Esophagus muscularis mucosa (tissue), 4 donors: ENCODE measurements at regions not wholly inside any gene's neighbourhood (a gene's known extent, or its start where the extent isn't known, plus 50 kb on each side); places are given as distances from the start of the nearest gene placed in this dataset.

Experiments used
- DNase-seq: peaks from one replicate; pipeline ENCODE4 v3.0.0-alpha.2; 2017; ENCODE audit errors: extremely low spot score
- H3K27ac ChIP-seq, 4 donors: fragments of 200-600 bp; sonication (generic); replicated peaks in 1 of 4; 1 replicate in 3 of 4; 2 replicates in 1 of 4; pipeline ENCODE4 v1.5.1; 2016 to 2019; ENCODE audit warnings: mild to moderate bottlenecking in 1 of 4
- H3K27me3 ChIP-seq, 4 donors: fragments of 200-600 bp; sonication (generic); one replicate each; pipeline versions ENCODE4 v1.5.1 to v1.6.0; 2016 to 2019
- H3K36me3 ChIP-seq, 4 donors: fragments of 200-600 bp; sonication (generic); one replicate each; pipeline ENCODE4 v1.5.1; 2016 to 2019
- H3K4me1 ChIP-seq, 4 donors: fragments of 200-600 bp; sonication (generic); one replicate each; pipeline ENCODE4 v1.5.1; 2016 to 2019
- H3K4me3 ChIP-seq, 4 donors: fragments of 200-600 bp; sonication (generic); 1 replicate in 2 of 4; 2 replicates in 2 of 4; pipeline ENCODE4 v1.5.1; 2016 to 2019; ENCODE audit warnings: mild to moderate bottlenecking in 4 of 4, moderate library complexity in 1 of 4
- H3K9me3 ChIP-seq, 4 donors: fragments of 200-600 bp; sonication (generic); 1 replicate in 3 of 4; 2 replicates in 1 of 4; pipeline ENCODE4 v1.5.1; 2016 to 2019
- EP300 ChIP-seq: sonication (generic); formaldehyde crosslinking; IDR thresholded peaks from one replicate; pipeline ENCODE4 v1.6.1; 2017; ENCODE audit warnings: antibody characterized with exemption
- POLR2A ChIP-seq: fragments of 450-650 bp; IDR thresholded peaks from one replicate; pipeline ENCODE4 v1.6.1; 2017; ENCODE audit warnings: antibody characterized with exemption, moderate library complexity, mild to moderate bottlenecking, low read depth
- POLR2AphosphoS5 ChIP-seq, 2 donors: sonication (generic); formaldehyde crosslinking; IDR thresholded peaks; one replicate each; pipeline ENCODE4 v1.6.1; 2017; ENCODE audit warnings: antibody characterized with exemption in 2 of 2
- WGBS: methylation state at CpG from one replicate; pipeline ENCODE4 v1.1.5; 2018; 5-methylcytosine and 5-hydroxymethylcytosine counted together
- intact Hi-C: fragments of 100-400 bp; cut with DNase I; formaldehyde crosslinking; loops from one replicate; pipeline ENCODE4 v1.15.1; 2023
- TF ChIP-seq, protein P1 (sequence below), 3 experiments: fragments of 200-600 bp in 2 of 3; fragments of 450-650 bp in 1 of 3; sonication (generic) in 2 of 3; IDR thresholded peaks; one replicate each; pipeline ENCODE4 v1.5.1; 2017 to 2019; ENCODE audit warnings: antibody characterized with exemption in 3 of 3, mild to moderate bottlenecking in 2 of 3, moderate library complexity in 1 of 3

DNA sequence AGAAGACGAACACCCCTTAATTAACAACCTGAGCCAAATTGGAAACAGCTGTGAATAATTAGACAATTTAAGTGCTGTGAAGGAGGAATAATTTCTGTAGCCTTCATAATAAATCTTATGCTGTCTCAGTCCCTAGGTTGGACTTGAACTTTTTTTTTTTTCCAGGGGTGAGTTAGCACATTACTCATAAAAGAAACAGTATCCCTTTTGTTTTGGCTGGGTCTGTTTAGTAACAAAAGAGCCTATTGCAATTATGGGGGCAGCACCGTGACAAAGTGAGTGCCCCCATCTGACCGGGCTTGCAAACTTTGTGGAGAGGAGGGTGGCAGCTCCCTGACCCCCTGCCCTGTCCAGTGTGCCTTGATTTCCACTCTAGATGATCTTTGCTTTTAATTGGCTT, 167.4 kb downstream of the DICER1 start:
- H3K27me3 ChIP-seq, result no peaks in the 10 kb centered on the region
- DNase-seq, result peak; percentile 78
- H3K27ac ChIP-seq, result no peak overlapping the region
- no peaks in the 10 kb centered on the region for H3K4me1 ChIP-seq
- 61% methylated on average over 3 of the region's 3 CpGs for WGBS
- no peaks in the 10 kb centered on the region for H3K36me3 ChIP-seq
- intact Hi-C loops, result no loop called here
- H3K4me3 ChIP-seq, result no peak overlapping the region
- TF ChIP-seq, protein P1, sequence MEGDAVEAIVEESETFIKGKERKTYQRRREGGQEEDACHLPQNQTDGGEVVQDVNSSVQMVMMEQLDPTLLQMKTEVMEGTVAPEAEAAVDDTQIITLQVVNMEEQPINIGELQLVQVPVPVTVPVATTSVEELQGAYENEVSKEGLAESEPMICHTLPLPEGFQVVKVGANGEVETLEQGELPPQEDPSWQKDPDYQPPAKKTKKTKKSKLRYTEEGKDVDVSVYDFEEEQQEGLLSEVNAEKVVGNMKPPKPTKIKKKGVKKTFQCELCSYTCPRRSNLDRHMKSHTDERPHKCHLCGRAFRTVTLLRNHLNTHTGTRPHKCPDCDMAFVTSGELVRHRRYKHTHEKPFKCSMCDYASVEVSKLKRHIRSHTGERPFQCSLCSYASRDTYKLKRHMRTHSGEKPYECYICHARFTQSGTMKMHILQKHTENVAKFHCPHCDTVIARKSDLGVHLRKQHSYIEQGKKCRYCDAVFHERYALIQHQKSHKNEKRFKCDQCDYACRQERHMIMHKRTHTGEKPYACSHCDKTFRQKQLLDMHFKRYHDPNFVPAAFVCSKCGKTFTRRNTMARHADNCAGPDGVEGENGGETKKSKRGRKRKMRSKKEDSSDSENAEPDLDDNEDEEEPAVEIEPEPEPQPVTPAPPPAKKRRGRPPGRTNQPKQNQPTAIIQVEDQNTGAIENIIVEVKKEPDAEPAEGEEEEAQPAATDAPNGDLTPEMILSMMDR (IDR thresholded peaks at IDR 0.05), result no peak
- TF ChIP-seq POLR2AphosphoS5 (IDR thresholded peaks at IDR 0.05), result no peak
- no peak for TF ChIP-seq EP300
- no peak for TF ChIP-seq POLR2A
- peaks cover 0 to 11% (median 5%) of the 10 kb centered on the region in 4 donors for H3K9me3 ChIP-seq

DNA sequence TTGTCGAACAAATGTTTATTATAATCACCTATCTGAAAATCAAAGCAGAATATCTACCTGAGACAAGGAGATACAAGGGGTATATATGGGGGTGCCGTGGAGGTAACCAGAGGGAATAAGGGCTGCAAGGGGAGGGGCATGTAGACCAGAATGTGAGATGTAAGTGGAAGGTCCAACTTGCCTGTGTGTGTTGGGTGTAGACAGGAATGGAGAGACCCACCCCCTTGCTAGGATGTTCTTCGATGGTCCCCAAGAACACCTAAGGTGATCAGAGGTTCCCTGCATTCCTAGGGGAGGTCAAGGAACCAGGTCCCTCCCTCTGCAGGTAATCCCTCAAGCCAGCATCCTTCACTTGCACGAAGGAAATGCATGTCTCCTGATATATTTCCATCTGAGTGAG, 167.9 kb downstream of the DICER1 start:
- H3K4me1 ChIP-seq, result no peaks in the 10 kb centered on the region
- 83% methylated on average over 4 of the region's 4 CpGs for WGBS
- H3K9me3 ChIP-seq, result peaks cover 0 to 11% (median 5%) of the 10 kb centered on the region in 4 donors
- no peaks in the 10 kb centered on the region for H3K27me3 ChIP-seq
- DNase-seq, result peak; percentile 55
- no peaks in the 10 kb centered on the region for H3K36me3 ChIP-seq
- H3K27ac ChIP-seq, result no peak overlapping the region
- H3K4me3 ChIP-seq, result no peak overlapping the region
- TF ChIP-seq POLR2A (no peak), POLR2AphosphoS5 (IDR thresholded peaks at IDR 0.05) (no peak), EP300 (no peak)
- TF ChIP-seq, protein P1 (IDR thresholded peaks at IDR 0.05), result no peak
- intact Hi-C loops, result no loop called here

DNA sequence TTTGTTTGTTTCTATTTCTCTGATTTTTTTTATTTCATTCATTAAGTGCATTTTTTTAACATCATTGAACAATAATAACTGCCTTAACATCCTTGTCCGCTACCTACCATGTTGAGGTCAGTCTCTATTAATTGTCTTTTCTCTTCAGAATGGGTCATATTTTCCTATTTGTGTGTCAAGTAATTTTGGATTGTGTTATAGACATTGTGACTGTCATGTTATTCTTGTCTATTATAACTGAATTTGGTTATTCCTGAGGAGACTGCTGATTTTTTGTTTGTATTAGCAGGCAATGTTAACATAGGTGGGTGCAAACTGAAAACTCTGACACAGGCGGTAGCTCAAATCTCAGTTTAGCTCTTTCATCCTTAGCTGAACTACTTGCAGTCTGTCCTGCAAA, 169.9 kb downstream of the DICER1 start:
- 93% methylated on average over 2 of the region's 2 CpGs for WGBS
- no peak for DNase-seq
- intact Hi-C loops, result no loop called here
- Histone ChIP-seq H3K27ac (no peak overlapping the region), H3K4me1 (no peaks in the 10 kb centered on the region), H3K9me3 (peaks cover 0 to 11% (median 5%) of the 10 kb centered on the region in 4 donors), H3K4me3 (no peak overlapping the region), H3K27me3 (no peaks in the 10 kb centered on the region), H3K36me3 (no peaks in the 10 kb centered on the region)
- TF ChIP-seq EP300 (no peak), POLR2A (no peak), POLR2AphosphoS5 (IDR thresholded peaks at IDR 0.05) (no peak)
- TF ChIP-seq, protein P1 (IDR thresholded peaks at IDR 0.05), result no peak

DNA sequence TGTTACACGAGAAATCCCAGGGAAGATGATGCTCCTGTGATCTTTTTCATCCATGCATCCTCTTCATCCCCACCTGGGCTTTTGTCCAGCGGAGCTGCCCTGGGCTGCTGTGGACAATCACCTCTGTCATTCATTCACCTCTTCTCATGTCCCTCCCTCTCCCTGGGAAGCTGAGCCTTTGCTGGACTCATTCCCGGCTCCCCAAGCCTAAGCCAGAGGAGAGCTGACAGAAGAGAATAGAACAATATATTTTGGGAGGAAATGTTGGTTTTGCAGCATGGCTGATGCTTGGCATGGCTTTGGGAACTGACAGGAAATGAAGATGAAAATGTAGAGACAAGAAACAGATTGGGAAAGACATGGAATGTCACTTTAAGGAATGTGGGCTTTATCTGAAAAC, 177.4 kb downstream of the DICER1 start:
- intact Hi-C loops, result no loop called here

More for the DNA sequence above, 177.4 kb downstream of the DICER1 start:
- 68% methylated on average over 3 of the region's 3 CpGs for WGBS
- H3K27ac ChIP-seq, result no peak overlapping the region
- no peaks in the 10 kb centered on the region for H3K9me3 ChIP-seq
- no peaks in the 10 kb centered on the region for H3K36me3 ChIP-seq
- no peak for TF ChIP-seq POLR2A
- TF ChIP-seq EP300, result no peak
- TF ChIP-seq POLR2AphosphoS5 (IDR thresholded peaks at IDR 0.05), result no peak
- TF ChIP-seq, protein P1 (IDR thresholded peaks at IDR 0.05), result no peak
- peak; percentile 79 for DNase-seq
- peaks cover 0 to 4% (median under 1%) of the 10 kb centered on the region in 4 donors for H3K4me1 ChIP-seq
- H3K4me3 ChIP-seq, result no peak overlapping the region
- no peaks in the 10 kb centered on the region for H3K27me3 ChIP-seq
